GM12865 (cell line): ENCODE measurements at regions not wholly inside any gene's neighbourhood (a gene's known extent, or its start where the extent isn't known, plus 50 kb on each side); places are given as distances from the start of the nearest gene placed in this dataset.

Source experiments
- DNase-seq: peaks from one replicate; pipeline ENCODE4 v3.0.0; 2010; ENCODE audit warnings: low read depth
- H3K4me3 ChIP-seq: 2 replicates; pipeline ENCODE4 v1.5.1; 2011; ENCODE audit warnings: mild to moderate bottlenecking, low read depth, low read length, control low read depth
- CTCF ChIP-seq: IDR thresholded peaks from 2 replicates; pipeline ENCODE4 v1.5.1; 2011; ENCODE audit warnings: low read length, control low read depth, low read depth, inconsistent platforms; ENCODE audit not compliant: insufficient read depth; ENCODE audit errors: missing control alignments

GRCh38 chr12:95412482-95413311, 61.3 kb upstream of the METAP2 start:
- H3K4me3 ChIP-seq: no peak overlapping the region
- DNase-seq: no peak
- TF ChIP-seq CTCF: no peak

- TF ChIP-seq CTCF: no peak
- no peak overlapping the region for H3K4me3 ChIP-seq
- no peak for DNase-seq
These were observed 60.4 kb upstream of the METAP2 start for GRCh38 chr12:95413576-95413975.

DNA sequence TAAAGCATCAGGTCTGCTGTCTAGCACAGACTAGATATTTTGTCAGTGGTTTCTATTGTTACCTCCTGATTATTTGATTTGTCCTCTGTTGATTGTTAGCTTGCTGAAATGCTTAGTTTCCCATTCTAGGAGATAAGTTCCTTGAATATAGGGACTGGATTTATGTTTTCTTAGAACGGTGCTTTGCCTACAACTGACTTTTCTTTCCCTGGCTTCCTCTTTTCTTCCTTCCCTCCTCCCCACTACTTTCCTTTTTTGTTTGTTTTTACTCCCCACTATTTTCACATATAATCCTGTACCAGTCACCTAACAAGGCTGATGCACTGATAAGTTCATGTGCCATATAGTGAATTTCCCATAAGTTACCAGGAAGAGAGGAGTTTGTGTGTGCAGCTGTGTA, 58.5 kb upstream of the METAP2 start:
- no peak for DNase-seq
- no peak overlapping the region for H3K4me3 ChIP-seq
- TF ChIP-seq CTCF: no peak

DNA sequence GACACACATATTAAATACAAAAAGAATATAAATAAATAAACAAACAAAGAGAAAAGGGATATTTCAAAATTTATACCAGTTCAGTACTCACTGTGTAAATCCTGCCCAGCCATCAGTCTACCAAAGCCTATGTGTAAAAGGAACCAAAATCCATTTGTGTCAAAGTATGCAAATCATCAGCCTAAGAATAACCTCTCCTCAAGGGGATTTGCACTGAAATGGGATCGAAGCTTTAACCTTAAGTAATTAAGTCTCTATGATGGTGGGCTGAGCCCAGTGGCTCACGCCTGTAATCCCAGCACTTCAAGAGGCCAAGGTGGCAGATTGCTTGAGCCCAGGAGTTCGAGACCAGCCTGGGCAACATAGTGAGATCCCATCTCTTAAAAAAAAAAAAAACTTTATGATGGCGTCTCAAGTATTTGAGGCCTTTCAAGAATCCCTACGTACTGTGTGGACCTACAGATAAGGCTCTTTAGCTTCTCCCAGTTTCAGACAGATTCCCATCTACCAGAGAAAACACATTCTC, 57.8 kb upstream of the METAP2 start:
- DNase-seq: no peak
- TF ChIP-seq CTCF: no peak
- H3K4me3 ChIP-seq: no peak overlapping the region

DNA sequence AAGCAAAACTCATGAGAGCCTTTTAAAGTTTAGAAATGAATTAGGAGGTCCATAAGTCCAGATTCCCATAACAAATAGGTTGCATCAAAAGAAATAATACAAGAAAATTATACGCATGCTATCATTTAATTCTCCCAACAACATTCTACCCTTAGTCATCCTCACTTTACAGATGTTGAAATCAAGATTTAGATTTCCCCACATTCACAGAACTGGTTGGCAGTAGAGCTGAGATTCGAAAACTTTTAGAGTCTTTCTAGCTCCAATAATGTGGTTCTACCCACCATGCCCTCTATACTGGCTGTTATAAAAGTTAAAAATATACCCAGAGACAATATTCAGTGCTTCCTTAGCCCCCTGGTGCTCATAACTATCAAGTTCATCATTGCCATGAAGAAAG, 56.6 kb upstream of the METAP2 start:
- no peak overlapping the region for H3K4me3 ChIP-seq
- DNase-seq: no peak
- no peak for TF ChIP-seq CTCF

- no peak for DNase-seq
- no peak overlapping the region for H3K4me3 ChIP-seq
- TF ChIP-seq CTCF: no peak
These were observed 55.8 kb upstream of the METAP2 start for GRCh38 chr12:95418142-95418541.
